Keratinocyte (primary cell): ENCODE measurements at regions not wholly inside any gene's neighbourhood (a gene's known extent, or its start where the extent isn't known, plus 50 kb on each side); places are given as distances from the start of the nearest gene placed in this dataset.

ENCODE experiments used
- DNase-seq: peaks from one replicate; pipeline ENCODE4 v3.0.0-alpha.2; 2011; ENCODE audit warnings: low read depth, missing footprints, low spot score
- FAIRE-seq: peaks from 2 replicates; lab custom pipeline; 2011; peaks lifted over from hg19 to GRCh38; lab: Jason Lieb, UNC
- H2AFZ ChIP-seq: 2 replicates; pipeline ENCODE4 v1.6.0; 2012; ENCODE audit warnings: low read length, control low read depth, inconsistent platforms; ENCODE audit not compliant: control insufficient read depth
- H3K27ac ChIP-seq: 2 replicates; pipeline ENCODE4 v1.5.1; 2011; ENCODE audit warnings: low read length; ENCODE audit not compliant: control insufficient read depth, insufficient read depth
- H3K27me3 ChIP-seq: 3 replicates; pipeline ENCODE4 v1.6.0; 2011; ENCODE audit warnings: low read length; ENCODE audit not compliant: control insufficient read depth, insufficient read depth; ENCODE audit errors: extremely low read depth
- H3K36me3 ChIP-seq, 2 experiments: 2 replicates in 1 of 2; 3 replicates in 1 of 2; pipeline ENCODE4 v1.5.1; 2011; ENCODE audit warnings: low read length in 2 of 2, mild to moderate bottlenecking in 1 of 2; ENCODE audit not compliant: control insufficient read depth in 2 of 2, insufficient read depth in 2 of 2; ENCODE audit errors: extremely low read depth in 1 of 2
- H3K4me1 ChIP-seq: 3 replicates; pipeline ENCODE4 v1.5.1; 2011; ENCODE audit warnings: low read length; ENCODE audit not compliant: control insufficient read depth, insufficient read depth; ENCODE audit errors: extremely low read depth
- H3K4me2 ChIP-seq: 3 replicates; pipeline ENCODE4 v1.6.0; 2011; ENCODE audit warnings: low read depth, low read length; ENCODE audit not compliant: control insufficient read depth, insufficient read depth; ENCODE audit errors: extremely low read depth
- H3K4me3 ChIP-seq, 3 experiments: fragments of 200-600 bp in 1 of 3; sonication (generic) in 1 of 3; 2 replicates in 2 of 3; 3 replicates in 1 of 3; pipeline ENCODE4 v1.5.1; 2011 to 2016; ENCODE audit warnings: low read length in 3 of 3, mild to moderate bottlenecking in 3 of 3, control low read depth in 2 of 3, inconsistent platforms in 1 of 3, low read depth in 1 of 3, mixed read lengths in 1 of 3, mixed run types in 1 of 3, moderate library complexity in 1 of 3; ENCODE audit not compliant: control insufficient read depth in 2 of 3, insufficient read depth in 2 of 3; ENCODE audit errors: extremely low read depth in 1 of 3
- H3K79me2 ChIP-seq: 2 replicates; pipeline ENCODE4 v1.6.0; 2012; ENCODE audit warnings: low read length; ENCODE audit not compliant: control insufficient read depth, insufficient read depth
- H3K9ac ChIP-seq: 3 replicates; pipeline ENCODE4 v1.6.0; 2011; ENCODE audit warnings: low read length; ENCODE audit not compliant: control insufficient read depth, insufficient read depth; ENCODE audit errors: extremely low read depth
- H3K9me1 ChIP-seq: 3 replicates; pipeline ENCODE4 v1.6.0; 2011; ENCODE audit warnings: low read length; ENCODE audit not compliant: control insufficient read depth, insufficient read depth; ENCODE audit errors: extremely low read depth
- H3K9me3 ChIP-seq: 2 replicates; pipeline ENCODE4 v1.5.1; 2012; ENCODE audit warnings: low read depth, low read length; ENCODE audit not compliant: control insufficient read depth
- H4K20me1 ChIP-seq: 3 replicates; pipeline ENCODE4 v1.6.0; 2011; ENCODE audit warnings: low read length; ENCODE audit not compliant: control insufficient read depth, insufficient read depth; ENCODE audit errors: extremely low read depth
- CTCF ChIP-seq, 3 experiments: IDR thresholded peaks in 1 of 3; conservative IDR thresholded peaks in 1 of 3; optimal IDR thresholded peaks in 1 of 3; 2 replicates in 2 of 3; 3 replicates in 1 of 3; pipeline versions ENCODE3 to v1.5.1; 2011; ENCODE audit warnings: low read length in 3 of 3, mild to moderate bottlenecking in 3 of 3, moderate library complexity in 2 of 3, control low read depth in 1 of 3, inconsistent platforms in 1 of 3; ENCODE audit not compliant: insufficient read depth in 2 of 3; ENCODE audit errors: extremely low read depth in 1 of 3
- EZH2 ChIP-seq: IDR thresholded peaks from one replicate; pipeline ENCODE4 v1.6.1; 2012; ENCODE audit warnings: inconsistent platforms, mild to moderate bottlenecking, low read length, moderate library complexity
- dilution Hi-C: fragments of 300-500 bp; cut with MboI; formaldehyde crosslinking; loops from one replicate; pipeline ENCODE4 v1.7.0; 2020; ENCODE audit warnings: low sequenced_read_pairs; ENCODE audit not compliant: extremely low pct_ligation_motif_present

- no peaks in the 10 kb centered on the region for H3K9me1 ChIP-seq
- FAIRE-seq (peak; percentile 26), DNase-seq (no peak)
- no peaks in the 10 kb centered on the region for H3K27me3 ChIP-seq
- peaks cover 35% of the 10 kb centered on the region for H3K4me1 ChIP-seq
- peak overlapping the region; percentile 95 for H3K4me2 ChIP-seq
- H3K9me3 ChIP-seq = no peaks in the 10 kb centered on the region
- H3K4me3 ChIP-seq = peak overlapping the region; percentile 65 to 96 (median 85)
- peak overlapping the region; percentile 99 for H3K27ac ChIP-seq
- H3K9ac ChIP-seq = peak overlapping the region; percentile 99
- H4K20me1 ChIP-seq = peaks cover 2% of the 10 kb centered on the region
- H3K79me2 ChIP-seq = peaks cover 68% of the 10 kb centered on the region
- TF ChIP-seq EZH2 = no peak
- no peak for TF ChIP-seq CTCF (optimal IDR thresholded peaks at IDR 0.05 in 1 of 3, IDR thresholded peaks at IDR 0.05 in 1 of 3, conservative IDR thresholded peaks at IDR 0.05 in 1 of 3; ENCODE audit: extremely low read depth in 1 of 3, insufficient read depth in 2 of 3, low read length in 3 of 3)
- H2AFZ ChIP-seq = no peak overlapping the region
- dilution Hi-C loops = no loop called here
- peaks cover 0 to 13% of the 10 kb centered on the region in 2 experiments for H3K36me3 ChIP-seq
Observed at GRCh38 chr11:94708176-94708575, 60.0 kb upstream of the AMOTL1 start.

GRCh38 chr11:94708642-94709041, 59.5 kb upstream of the AMOTL1 start:
- Histone ChIP-seq H3K4me1 (peaks cover 35% of the 10 kb centered on the region), H3K9me1 (no peaks in the 10 kb centered on the region), H3K4me2 (peak overlapping the region; percentile 95), H4K20me1 (peaks cover 2% of the 10 kb centered on the region), H3K27me3 (no peaks in the 10 kb centered on the region), H3K9me3 (no peaks in the 10 kb centered on the region), H3K27ac (peak overlapping the region; percentile 99), H2AFZ (no peak overlapping the region), H3K36me3 (peaks cover 0 to 13% of the 10 kb centered on the region in 2 experiments), H3K9ac (peak overlapping the region; percentile 99), H3K79me2 (peaks cover 72% of the 10 kb centered on the region), H3K4me3 (peak overlapping the region; percentile 65 to 96 (median 85))
- TF ChIP-seq EZH2 (no peak), CTCF (optimal IDR thresholded peaks at IDR 0.05 in 1 of 3, IDR thresholded peaks at IDR 0.05 in 1 of 3, conservative IDR thresholded peaks at IDR 0.05 in 1 of 3; ENCODE audit: extremely low read depth in 1 of 3, insufficient read depth in 2 of 3, low read length in 3 of 3) (no peak)
- peak; percentile 43 for FAIRE-seq
- DNase-seq = no peak
- dilution Hi-C loops = no loop called here
